ENCODE measurements at regions not wholly inside any gene's neighbourhood (a gene's known extent, or its start where the extent isn't known, plus 50 kb on each side); places are given as distances from the start of the nearest gene placed in this dataset.
"Not testable (repeated sequence)": the region's sequence is repeated elsewhere in the genome, so short reads cannot be mapped to it uniquely, and the experiment has no call there.

GRCh38 chr5:36529142-36529541, 77.3 kb upstream of the SLC1A3 start:
- DNase-seq, result no peak

GRCh38 chr5:36530215-36530614, 76.2 kb upstream of the SLC1A3 start:
- DNase-seq, result no peak

GRCh38 chr5:36531401-36531800, 75.0 kb upstream of the SLC1A3 start:
- no peak for DNase-seq

- DNase-seq, result no peak
These were observed 71.0 kb upstream of the SLC1A3 start for GRCh38 chr5:36535378-36535777.

GRCh38 chr5:36535859-36536615, 70.4 kb upstream of the SLC1A3 start:
- peak in 2 of 14 donors; percentile 3 to 22 for DNase-seq

- DNase-seq, result no peak
These were observed 69.8 kb upstream of the SLC1A3 start for GRCh38 chr5:36536616-36537005.

- no peak for DNase-seq
These were observed 68.7 kb upstream of the SLC1A3 start for GRCh38 chr5:36537724-36538123.

GRCh38 chr5:36552651-36553393, 53.6 kb upstream of the SLC1A3 start:
- DNase-seq, result no peak

- DNase-seq, result not testable (repeated sequence)
These were observed 51.4 kb upstream of the SLC1A3 start for GRCh38 chr5:36555035-36555434.
